ENCODE measurements at regions not wholly inside any gene's neighbourhood (a gene's known extent, or its start where the extent isn't known, plus 50 kb on each side); places are given as distances from the start of the nearest gene placed in this dataset.

GRCh38 chr21:43338951-43339350 is 88.0 kb downstream of the SIK1 start:
- no peaks in the 10 kb centered on the region for H3K79me2 ChIP-seq (ENCODE audit: insufficient read depth, low read length)
- CTCF ChIA-PET: no interaction called here
- H3K4me3 ChIP-seq (replicated peaks in 1 of 2; ENCODE audit: low read depth in 1 of 2, low read length in 2 of 2): no peak overlapping the region
- H4K20me1 ChIP-seq (ENCODE audit: insufficient read depth): no peaks in the 10 kb centered on the region
- intact Hi-C loops (cut with micrococcal nuclease): no loop called here
- POLR2A ChIA-PET: no interaction called here
- H2AFZ ChIP-seq (ENCODE audit: low read depth, low read length, poor library complexity, severe bottlenecking): no peak overlapping the region
- BruUV-seq (replicated peaks): no TSS peak
- RAD21 ChIA-PET (ENCODE audit: low non-redundant PET in 1 of 2, low total read pairs in 2 of 2, uncharacterized antibody in 2 of 2, unreplicated experiment in 2 of 2): no interaction called here
- no peaks in the 10 kb centered on the region for H3K9me3 ChIP-seq (ENCODE audit: control insufficient read depth in 1 of 2, insufficient read depth in 1 of 2, low read depth in 1 of 2, low read length in 2 of 2)
- H3K36me3 ChIP-seq (ENCODE audit: control insufficient read depth in 1 of 2, insufficient read depth in 2 of 2, low read length in 2 of 2): no peaks in the 10 kb centered on the region
- no peak for TF ChIP-seq MAX (IDR thresholded peaks at IDR 0.05)
- no peak for TF ChIP-seq EZH2phosphoT487 (IDR thresholded peaks at IDR 0.05; ENCODE audit: borderline replicate concordance)
- no peak for TF ChIP-seq FOSL1 (IDR thresholded peaks at IDR 0.05; ENCODE audit: low read depth)
- no peak for TF ChIP-seq CEBPB (IDR thresholded peaks at IDR 0.05; ENCODE audit: low read depth)
- no peak for TF ChIP-seq SRF (IDR thresholded peaks at IDR 0.05; ENCODE audit: low read depth)
- TF ChIP-seq RAD21 (IDR thresholded peaks at IDR 0.05; ENCODE audit: low read depth): no peak
- no peak for TF ChIP-seq ZFX (IDR thresholded peaks at IDR 0.05)
- TF ChIP-seq TCF7L2 (IDR thresholded peaks at IDR 0.05; ENCODE audit: borderline replicate concordance, extremely low read depth, insufficient read depth, insufficient read length): no peak
- TF ChIP-seq EGR1 (IDR thresholded peaks at IDR 0.05; ENCODE audit: low read depth): no peak
- no peak for TF ChIP-seq EZH2 (IDR thresholded peaks at IDR 0.05)
- no peak for ATAC-seq
- H3K27me3 ChIP-seq (ENCODE audit: insufficient read depth, low read length): no peaks in the 10 kb centered on the region
- H3K27ac ChIP-seq (ENCODE audit: low read depth, low read length): no peak overlapping the region
- peaks cover 11 to 33% of the 10 kb centered on the region in 2 experiments for H3K4me1 ChIP-seq (ENCODE audit: control insufficient read depth in 1 of 2, insufficient read depth in 2 of 2, low read length in 2 of 2)
- no peaks in the 10 kb centered on the region for H3K9me2 ChIP-seq (ENCODE audit: insufficient read depth)
- DNase-seq (ENCODE audit: low read depth, low spot score): no peak
- no peak overlapping the region for H3K9ac ChIP-seq (ENCODE audit: low read length)
- no peak overlapping the region for H3K4me2 ChIP-seq (ENCODE audit: low read length)

- ChIA-PET RAD21 (ENCODE audit: low non-redundant PET in 1 of 2, low total read pairs in 2 of 2, uncharacterized antibody in 2 of 2, unreplicated experiment in 2 of 2) (no interaction called here), CTCF (no interaction called here), POLR2A (no interaction called here)
- no peaks in the 10 kb centered on the region for H3K79me2 ChIP-seq (ENCODE audit: insufficient read depth, low read length)
- no peaks in the 10 kb centered on the region for H3K9me3 ChIP-seq (ENCODE audit: control insufficient read depth in 1 of 2, insufficient read depth in 1 of 2, low read depth in 1 of 2, low read length in 2 of 2)
- H3K27me3 ChIP-seq (ENCODE audit: insufficient read depth, low read length): no peaks in the 10 kb centered on the region
- H3K9me2 ChIP-seq (ENCODE audit: insufficient read depth): no peaks in the 10 kb centered on the region
- BruUV-seq (replicated peaks): no TSS peak
- H3K4me1 ChIP-seq (ENCODE audit: control insufficient read depth in 1 of 2, insufficient read depth in 2 of 2, low read length in 2 of 2): peaks cover 14 to 35% of the 10 kb centered on the region in 2 experiments
- no peaks in the 10 kb centered on the region for H4K20me1 ChIP-seq (ENCODE audit: insufficient read depth)
- ATAC-seq (no peak), DNase-seq (ENCODE audit: low read depth, low spot score) (no peak)
- no peaks in the 10 kb centered on the region for H3K36me3 ChIP-seq (ENCODE audit: control insufficient read depth in 1 of 2, insufficient read depth in 2 of 2, low read length in 2 of 2)
- H3K27ac ChIP-seq (ENCODE audit: low read depth, low read length): no peak overlapping the region
- H3K4me3 ChIP-seq (replicated peaks in 1 of 2; ENCODE audit: low read depth in 1 of 2, low read length in 2 of 2): no peak overlapping the region
- H3K9ac ChIP-seq (ENCODE audit: low read length): no peak overlapping the region
- no peak overlapping the region for H3K4me2 ChIP-seq (ENCODE audit: low read length)
- no peak overlapping the region for H2AFZ ChIP-seq (ENCODE audit: low read depth, low read length, poor library complexity, severe bottlenecking)
- intact Hi-C loops (cut with micrococcal nuclease): no loop called here
- TF ChIP-seq SIN3A (IDR thresholded peaks at IDR 0.05; ENCODE audit: low read depth) (no peak), EGR1 (IDR thresholded peaks at IDR 0.05; ENCODE audit: low read depth) (no peak), MAX (IDR thresholded peaks at IDR 0.05) (no peak), REST (IDR thresholded peaks at IDR 0.05; ENCODE audit: low read depth) (no peak), CTCF (IDR thresholded peaks at IDR 0.05 in 2 of 3, conservative IDR thresholded peaks at IDR 0.05 in 1 of 3; ENCODE audit: borderline replicate concordance in 1 of 3, insufficient read depth in 1 of 3, low read depth in 2 of 3, low read length in 2 of 3) (no peak), ELF1 (IDR thresholded peaks at IDR 0.05; ENCODE audit: borderline replicate concordance, low read depth) (no peak), TCF7L2 (IDR thresholded peaks at IDR 0.05; ENCODE audit: borderline replicate concordance, extremely low read depth, insufficient read depth, insufficient read length) (no peak), CEBPB (IDR thresholded peaks at IDR 0.05; ENCODE audit: low read depth) (no peak)
These were observed 88.9 kb downstream of the SIK1 start for GRCh38 chr21:43337901-43338655.

Measured in HCT116 (cell line).